SK-N-SH (cell line): ENCODE measurements at regions not wholly inside any gene's neighbourhood (a gene's known extent, or its start where the extent isn't known, plus 50 kb on each side); places are given as distances from the start of the nearest gene placed in this dataset.
A peak's percentile ranks its signal among the peaks of the same experiment; 100 is the strongest.

ENCODE experiments used
- CTCF ChIP-seq: fragments of 200-600 bp; sonication (generic); IDR thresholded peaks from 2 replicates; pipeline ENCODE4 v1.6.1; 2017; ENCODE audit warnings: antibody characterized with exemption, mild to moderate bottlenecking, moderate library complexity
- FOSL2 ChIP-seq: IDR thresholded peaks from 2 replicates; pipeline ENCODE4 v1.4.0; 2012; ENCODE audit warnings: low read depth, mild to moderate bottlenecking, moderate library complexity, borderline replicate concordance
- FOXJ3 ChIP-seq: sonication (generic); formaldehyde crosslinking; IDR thresholded peaks from 2 replicates; pipeline ENCODE4 v1.5.1; 2020; ENCODE audit warnings: mild to moderate bottlenecking, missing genetic modification reagents
- FOXM1 ChIP-seq: IDR thresholded peaks from 2 replicates; pipeline ENCODE4 v1.4.0; 2012; ENCODE audit warnings: low read depth, mild to moderate bottlenecking
- GABPA ChIP-seq: IDR thresholded peaks from 2 replicates; pipeline ENCODE4 v1.4.0; 2012; ENCODE audit warnings: low read depth, mild to moderate bottlenecking
- GATA2 ChIP-seq: sonication (generic); formaldehyde crosslinking; IDR thresholded peaks from 2 replicates; pipeline ENCODE4 v1.5.0; 2020; ENCODE audit warnings: mild to moderate bottlenecking, missing genetic modification reagents
- JUND ChIP-seq: IDR thresholded peaks from 2 replicates; pipeline ENCODE4 v1.4.0; 2012
- MAX ChIP-seq: IDR thresholded peaks from 2 replicates; pipeline ENCODE4 v1.4.0; 2012; ENCODE audit warnings: low read depth
- MXI1 ChIP-seq: IDR thresholded peaks from 2 replicates; pipeline ENCODE4 v1.6.1; 2012; ENCODE audit warnings: mild to moderate bottlenecking, low read depth, low read length, improper control_type of control experiment
- PBX3 ChIP-seq: IDR thresholded peaks from 2 replicates; pipeline ENCODE4; 2012
- POLR2AphosphoS5 ChIP-seq: IDR thresholded peaks from 2 replicates; pipeline ENCODE4 v1.6.1; 2012; ENCODE audit warnings: low read depth, low read length
- RCOR1 ChIP-seq: fragments of 150-350 bp; IDR thresholded peaks from 2 replicates; pipeline ENCODE4 v1.6.1; 2017; ENCODE audit warnings: antibody characterized with exemption, low read length
- REST ChIP-seq: IDR thresholded peaks from 2 replicates; pipeline ENCODE4 v1.6.1; 2012; ENCODE audit warnings: mild to moderate bottlenecking, low read depth, low read length, moderate library complexity
- RFX5 ChIP-seq: IDR thresholded peaks from 2 replicates; pipeline ENCODE4 v1.6.1; 2012; ENCODE audit warnings: mild to moderate bottlenecking, improper control_type of control experiment, low read length
- RXRA ChIP-seq: IDR thresholded peaks from 2 replicates; pipeline ENCODE4 v1.4.0; 2012; ENCODE audit warnings: low read depth, mild to moderate bottlenecking, borderline replicate concordance
- SIN3A ChIP-seq: IDR thresholded peaks from 2 replicates; pipeline ENCODE4 v1.6.1; 2012; ENCODE audit warnings: low read depth, mild to moderate bottlenecking, low read length, moderate library complexity, borderline replicate concordance
- TAF1 ChIP-seq: IDR thresholded peaks from 2 replicates; pipeline ENCODE4 v1.6.1; 2012; ENCODE audit warnings: low read depth, mild to moderate bottlenecking, low read length, moderate library complexity, borderline replicate concordance
- YY1 ChIP-seq: IDR thresholded peaks from 2 replicates; pipeline ENCODE4 v1.4.0; 2012; ENCODE audit warnings: low read depth, mild to moderate bottlenecking
- ZBTB33 ChIP-seq: IDR thresholded peaks from 2 replicates; pipeline ENCODE4 v1.4.0; 2012; ENCODE audit warnings: low read depth, borderline replicate concordance

GRCh38 chr7:68121655-68122054, 1125.0 kb downstream of the TYW1 start (continued):
- TF ChIP-seq REST (no peak), MAX (no peak), RXRA (no peak), GATA2 (CRISPR knock-in tag) (peak; percentile 99), ZBTB33 (no peak), SIN3A (no peak), JUND (0 out of 2 replicates have a peak, but pooled peaks have one; percentile 14), TAF1 (no peak), FOXJ3 (CRISPR knock-in tag) (peak; percentile 95), FOXM1 (no peak), MXI1 (peak; percentile 69; the same call in 1 of the 2 replicates), YY1 (no peak), PBX3 (peak; percentile 45), RCOR1 (peak; percentile 100), POLR2AphosphoS5 (peak; percentile 72), FOSL2 (no peak), RFX5 (no peak; the same call in 1 of the 2 replicates), GABPA (no peak), CTCF (no peak)
- TF ChIP-seq, all 33 proteins: peak for 13
